ENCODE measurements at regions not wholly inside any gene's neighbourhood (a gene's known extent, or its start where the extent isn't known, plus 50 kb on each side); places are given as distances from the start of the nearest gene placed in this dataset.
"Not testable (repeated sequence)": the region's sequence is repeated elsewhere in the genome, so short reads cannot be mapped to it uniquely, and the experiment has no call there.

DNA sequence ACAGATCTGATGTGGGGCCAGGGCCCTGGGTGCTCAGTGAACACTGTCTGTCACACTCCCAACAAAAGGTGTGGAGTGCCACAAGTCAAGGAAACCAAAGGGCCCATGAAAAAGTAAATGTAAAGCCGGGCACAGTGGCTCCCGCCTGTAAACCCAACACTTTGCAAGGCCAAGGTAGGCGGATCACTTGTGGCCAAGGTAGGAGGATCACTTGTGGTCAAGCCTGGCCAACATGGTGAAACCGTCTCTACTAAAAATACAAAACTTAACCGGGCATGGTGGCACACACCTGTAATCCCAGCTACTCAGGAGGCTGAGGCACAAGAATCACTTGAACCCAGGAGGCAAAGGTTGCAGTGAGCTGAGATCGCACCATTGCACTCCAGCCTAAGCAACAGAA lies 227.6 kb downstream of the ZNF516 start:
- TF ChIP-seq HDGF (IDR thresholded peaks at IDR 0.05; ENCODE audit: borderline replicate concordance); ELF4 (IDR thresholded peaks at IDR 0.05); ZNF384 (IDR thresholded peaks at IDR 0.05); NFRKB (IDR thresholded peaks at IDR 0.05); SP1 (IDR thresholded peaks at IDR 0.05); SUZ12 (IDR thresholded peaks at IDR 0.05); FOXK2 (IDR thresholded peaks at IDR 0.05); ARNT (IDR thresholded peaks at IDR 0.05); L3MBTL2 (conservative IDR thresholded peaks at IDR 0.05); BHLHE40 (IDR thresholded peaks at IDR 0.05; ENCODE audit: borderline replicate concordance); FOXM1 (IDR thresholded peaks at IDR 0.05; ENCODE audit: borderline replicate concordance); CTBP1 (IDR thresholded peaks at IDR 0.05; ENCODE audit: borderline replicate concordance); FOXA1 (IDR thresholded peaks at IDR 0.05): not testable (repeated sequence)
- TF ChIP-seq, protein P1, sequence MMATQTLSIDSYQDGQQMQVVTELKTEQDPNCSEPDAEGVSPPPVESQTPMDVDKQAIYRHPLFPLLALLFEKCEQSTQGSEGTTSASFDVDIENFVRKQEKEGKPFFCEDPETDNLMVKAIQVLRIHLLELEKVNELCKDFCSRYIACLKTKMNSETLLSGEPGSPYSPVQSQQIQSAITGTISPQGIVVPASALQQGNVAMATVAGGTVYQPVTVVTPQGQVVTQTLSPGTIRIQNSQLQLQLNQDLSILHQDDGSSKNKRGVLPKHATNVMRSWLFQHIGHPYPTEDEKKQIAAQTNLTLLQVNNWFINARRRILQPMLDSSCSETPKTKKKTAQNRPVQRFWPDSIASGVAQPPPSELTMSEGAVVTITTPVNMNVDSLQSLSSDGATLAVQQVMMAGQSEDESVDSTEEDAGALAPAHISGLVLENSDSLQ (IDR thresholded peaks at IDR 0.05): not testable (repeated sequence)
